Nephron (organoid): ENCODE measurements at regions not wholly inside any gene's neighbourhood (a gene's known extent, or its start where the extent isn't known, plus 50 kb on each side); places are given as distances from the start of the nearest gene placed in this dataset.
A peak's percentile ranks its signal among the peaks of the same experiment; 100 is the strongest.

Source experiments
- H3K27ac Mint-ChIP-seq, 3 experiments: 2 replicates each; pipeline ENCODE4 v1.8.0; 2020; ENCODE audit warnings: mixed read lengths in 3 of 3, mild to moderate bottlenecking in 2 of 3, moderate library complexity in 1 of 3
- H3K27me3 Mint-ChIP-seq: 2 replicates; pipeline ENCODE4 v1.8.0; 2021; ENCODE audit warnings: low read depth, mild to moderate bottlenecking, moderate library complexity, mixed read lengths
- H3K36me3 Mint-ChIP-seq: 2 replicates; pipeline ENCODE4 v1.8.0; 2020; ENCODE audit warnings: low read depth, mixed read lengths
- H3K4me1 Mint-ChIP-seq: 2 replicates; pipeline ENCODE4 v1.8.0; 2020; ENCODE audit warnings: mixed read lengths
- H3K4me3 Mint-ChIP-seq, 3 experiments: 2 replicates each; pipeline ENCODE4 v1.8.0; 2020; ENCODE audit warnings: mild to moderate bottlenecking in 3 of 3, mixed read lengths in 3 of 3, moderate library complexity in 2 of 3
- H3K9me3 Mint-ChIP-seq: 2 replicates; pipeline ENCODE4 v1.8.0; 2020; ENCODE audit warnings: mixed read lengths
- CTCF ChIP-seq, 3 experiments: fragments of 200-600 bp; sonication (generic); IDR thresholded peaks; one replicate each; pipeline ENCODE4 v1.5.0; 2021; ENCODE audit warnings: antibody characterized with exemption in 3 of 3; ENCODE audit not compliant: unreplicated experiment in 3 of 3

- no peaks in the 10 kb centered on the region for H3K9me3 Mint-ChIP-seq
- no peaks in the 10 kb centered on the region for H3K4me1 Mint-ChIP-seq
- H3K27me3 Mint-ChIP-seq: no peaks in the 10 kb centered on the region
- no peak for TF ChIP-seq CTCF (IDR thresholded peaks at IDR 0.05; ENCODE audit: unreplicated experiment in 3 of 3)
- H3K36me3 Mint-ChIP-seq: no peaks in the 10 kb centered on the region
- no peak overlapping the region for H3K4me3 Mint-ChIP-seq
- H3K27ac Mint-ChIP-seq: no peak overlapping the region
Observed at GRCh38 chr6:94367316-94367715, 948.0 kb upstream of the EPHA7 start.

GRCh38 chr6:94362061-94362864 is 942.9 kb upstream of the EPHA7 start:
- Mint-ChIP-seq H3K27me3 (no peaks in the 10 kb centered on the region), H3K27ac (no peak overlapping the region), H3K4me1 (no peaks in the 10 kb centered on the region), H3K4me3 (no peak overlapping the region), H3K9me3 (no peaks in the 10 kb centered on the region), H3K36me3 (no peaks in the 10 kb centered on the region)
- TF ChIP-seq CTCF (IDR thresholded peaks at IDR 0.05; ENCODE audit: unreplicated experiment in 3 of 3): no peak

GRCh38 chr6:94361304-94362060 is 942.1 kb upstream of the EPHA7 start:
- H3K4me1 Mint-ChIP-seq: no peaks in the 10 kb centered on the region
- no peaks in the 10 kb centered on the region for H3K27me3 Mint-ChIP-seq
- TF ChIP-seq CTCF (IDR thresholded peaks at IDR 0.05; ENCODE audit: unreplicated experiment in 3 of 3): no peak
- H3K4me3 Mint-ChIP-seq: no peak overlapping the region
- H3K9me3 Mint-ChIP-seq: no peaks in the 10 kb centered on the region
- H3K36me3 Mint-ChIP-seq: no peaks in the 10 kb centered on the region
- H3K27ac Mint-ChIP-seq: no peak overlapping the region

GRCh38 chr6:94357381-94357980 is 938.1 kb upstream of the EPHA7 start:
- Mint-ChIP-seq H3K27ac (no peak overlapping the region), H3K4me1 (no peaks in the 10 kb centered on the region), H3K4me3 (no peak overlapping the region), H3K27me3 (no peaks in the 10 kb centered on the region), H3K36me3 (no peaks in the 10 kb centered on the region), H3K9me3 (no peaks in the 10 kb centered on the region)
- no peak for TF ChIP-seq CTCF (IDR thresholded peaks at IDR 0.05; ENCODE audit: unreplicated experiment in 3 of 3)

GRCh38 chr6:94350833-94351232 is 931.5 kb upstream of the EPHA7 start:
- Mint-ChIP-seq H3K27me3 (no peaks in the 10 kb centered on the region), H3K9me3 (no peaks in the 10 kb centered on the region)

More at GRCh38 chr6:94350833-94351232, 931.5 kb upstream of the EPHA7 start:
- H3K36me3 Mint-ChIP-seq: no peaks in the 10 kb centered on the region
- H3K4me1 Mint-ChIP-seq: no peaks in the 10 kb centered on the region
- no peak for TF ChIP-seq CTCF (IDR thresholded peaks at IDR 0.05; ENCODE audit: unreplicated experiment in 3 of 3)
- peak overlapping the region in 1 of 3 experiments; percentile 42 for H3K27ac Mint-ChIP-seq
- H3K4me3 Mint-ChIP-seq: no peak overlapping the region
